ENCODE measurements at regions not wholly inside any gene's neighbourhood (a gene's known extent, or its start where the extent isn't known, plus 50 kb on each side); places are given as distances from the start of the nearest gene placed in this dataset.
"Not testable (repeated sequence)": the region's sequence is repeated elsewhere in the genome, so short reads cannot be mapped to it uniquely, and the experiment has no call there.

- DNase-seq (ENCODE audit: low read depth): no peak
Measured at GRCh38 chr6:141248021-141248799, 884.5 kb upstream of the GJE1 start.

GRCh38 chr6:141244366-141244765, 888.4 kb upstream of the GJE1 start:
- no peak for DNase-seq (ENCODE audit: low read depth)

DNA sequence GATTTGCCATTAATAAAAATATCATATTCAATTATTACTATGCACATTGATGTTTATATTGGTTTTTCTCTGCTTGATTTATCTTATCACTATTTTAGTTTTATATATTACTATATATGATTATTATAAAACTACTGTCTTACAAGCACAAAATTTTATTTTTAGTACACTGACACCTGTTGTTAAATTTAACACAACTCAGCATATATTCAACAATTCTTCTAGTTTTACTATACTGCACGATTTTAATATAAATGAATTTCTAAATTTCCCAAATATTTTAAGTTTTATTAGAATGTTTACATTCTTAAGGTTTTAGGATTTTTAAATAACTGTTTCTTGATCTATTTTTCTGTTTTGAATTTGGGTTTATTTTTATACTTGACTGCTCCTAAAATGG, 889.8 kb upstream of the GJE1 start:
- no peak for DNase-seq (ENCODE audit: low read depth)

GRCh38 chr6:141229296-141229695, 903.4 kb upstream of the GJE1 start:
- DNase-seq (ENCODE audit: low read depth): no peak

DNA sequence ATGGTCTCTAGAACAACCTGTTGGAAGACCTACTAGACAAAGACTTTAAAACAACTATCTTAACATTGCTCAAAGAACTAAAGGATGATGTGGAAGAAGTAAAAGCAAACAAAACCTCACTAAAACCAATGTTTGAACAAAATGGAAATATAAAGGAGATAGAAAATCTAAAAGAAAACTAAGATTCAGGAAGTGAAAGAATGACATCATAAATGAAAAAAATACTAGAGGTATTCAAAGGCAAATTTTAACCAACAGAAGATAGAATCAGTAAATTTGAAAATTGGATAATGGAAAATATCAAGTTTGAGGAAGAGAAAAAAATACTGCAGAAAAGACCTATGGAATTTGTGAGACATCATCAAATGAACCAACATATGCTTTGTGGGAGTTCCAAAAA, 914.1 kb upstream of the GJE1 start:
- DNase-seq (ENCODE audit: low read depth): no peak

GRCh38 chr6:141216726-141217125, 916.0 kb upstream of the GJE1 start:
- DNase-seq (ENCODE audit: low read depth): no peak

DNA sequence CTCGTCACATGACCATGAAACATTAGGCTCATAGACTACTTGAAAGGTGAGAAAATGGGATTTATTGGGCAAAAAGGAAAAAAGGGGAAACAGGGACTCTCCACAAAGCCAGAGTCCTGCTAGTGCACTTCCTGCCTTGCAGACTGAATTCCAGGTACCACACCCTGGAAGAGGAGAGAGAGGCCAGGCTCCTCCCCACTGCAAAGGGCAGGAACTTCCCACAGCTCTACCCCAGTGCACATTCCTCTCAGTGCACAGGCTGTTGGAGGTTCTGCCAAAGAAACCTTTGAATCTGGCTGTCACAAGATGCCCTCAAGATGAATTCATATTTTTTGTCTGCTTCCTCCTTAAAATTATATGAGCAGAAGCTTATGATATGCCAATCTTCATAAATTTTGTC, 920.4 kb upstream of the GJE1 start:
- no peak for DNase-seq (ENCODE audit: low read depth)

- no peak for DNase-seq (ENCODE audit: low read depth)
Measured at GRCh38 chr6:141211845-141212244, 920.9 kb upstream of the GJE1 start.

DNA sequence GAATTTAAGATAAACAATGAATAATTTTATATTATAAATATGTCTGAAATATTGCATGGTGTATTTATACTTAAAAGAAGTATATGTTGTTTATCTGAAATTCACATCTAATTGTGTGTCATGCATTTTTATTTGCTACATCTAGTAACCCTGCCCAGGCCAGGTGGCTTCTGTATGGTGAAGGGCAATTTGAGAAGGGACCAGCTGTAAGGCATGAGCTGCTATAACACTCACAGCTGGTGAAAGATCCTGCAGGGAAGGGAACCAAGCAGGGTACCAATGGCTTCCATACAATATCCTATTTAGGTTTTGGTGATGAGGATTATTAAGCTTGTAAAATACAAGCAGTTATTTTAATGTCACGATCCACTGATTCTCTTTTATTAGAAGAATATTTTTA, 921.8 kb upstream of the GJE1 start:
- DNase-seq (ENCODE audit: low read depth): no peak

DNA sequence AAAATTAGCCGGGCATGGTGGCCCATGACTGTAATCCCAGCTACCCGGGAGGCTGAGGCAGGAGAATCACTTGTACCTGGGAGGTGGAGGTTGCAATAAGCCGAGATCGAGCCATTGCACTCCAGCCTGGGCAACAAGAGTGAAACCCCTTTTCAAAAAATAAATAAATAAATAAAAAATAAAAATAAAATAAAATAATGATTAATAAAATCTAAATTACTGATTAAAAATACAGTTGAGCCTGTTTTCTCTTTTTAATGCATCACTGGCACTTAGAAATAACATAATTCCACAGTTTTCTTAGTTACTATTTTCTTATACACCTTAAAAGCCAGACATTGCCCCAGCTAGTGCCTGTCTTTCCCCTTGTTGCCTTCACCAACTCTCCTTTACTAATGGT, 922.8 kb upstream of the GJE1 start:
- DNase-seq (ENCODE audit: low read depth): no peak

DNA sequence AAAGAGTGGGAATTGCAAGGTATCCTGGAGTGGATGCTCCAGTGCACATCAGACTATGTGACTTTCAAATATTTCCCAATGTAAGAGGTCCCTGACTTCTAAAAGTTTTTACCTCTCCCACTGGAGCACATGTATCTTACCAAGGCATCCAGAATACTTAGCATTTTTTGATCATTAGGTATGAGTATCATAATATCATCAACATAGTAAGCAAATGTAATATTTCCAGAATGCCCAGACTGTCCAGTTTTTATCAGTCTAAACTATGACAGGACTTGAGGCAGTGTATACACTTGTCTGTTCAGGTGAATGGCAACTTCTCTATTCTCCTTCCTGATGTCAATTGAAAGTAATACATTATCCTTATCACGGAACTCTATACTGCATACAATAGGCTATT, 924.6 kb upstream of the GJE1 start:
- DNase-seq (ENCODE audit: low read depth): no peak

DNA sequence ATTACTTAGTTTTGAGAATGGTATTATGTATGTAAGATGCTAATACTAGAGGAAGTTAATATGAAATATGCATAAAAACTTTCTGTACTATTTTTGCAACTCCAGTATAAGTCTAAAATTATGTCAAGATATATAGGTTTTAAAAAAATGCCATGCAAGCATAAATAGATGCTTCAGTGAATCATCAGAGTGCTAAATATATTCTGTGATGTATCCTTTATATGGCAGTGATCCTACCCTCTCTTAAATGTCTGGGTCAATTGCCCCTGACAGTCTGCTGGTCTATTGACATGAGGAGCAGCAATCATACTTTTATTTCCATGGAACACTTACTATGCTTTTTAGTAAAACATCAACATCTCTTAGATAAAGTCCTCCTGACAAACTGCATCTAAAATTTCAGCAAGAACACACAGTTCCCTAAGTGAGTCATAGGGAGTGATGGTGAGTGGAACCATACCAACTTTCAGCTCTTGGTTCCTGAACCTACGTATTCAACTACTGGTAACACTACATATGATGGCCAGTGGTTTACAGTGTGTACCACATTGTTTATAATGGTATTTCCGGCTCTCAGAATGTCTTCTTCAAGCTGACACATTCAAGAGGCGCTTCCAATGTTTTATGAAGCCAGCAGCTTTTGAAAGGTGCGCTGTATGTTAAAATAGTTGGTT, 928.7 kb upstream of the GJE1 start:
- DNase-seq (ENCODE audit: low read depth): peak; percentile 28

DNA sequence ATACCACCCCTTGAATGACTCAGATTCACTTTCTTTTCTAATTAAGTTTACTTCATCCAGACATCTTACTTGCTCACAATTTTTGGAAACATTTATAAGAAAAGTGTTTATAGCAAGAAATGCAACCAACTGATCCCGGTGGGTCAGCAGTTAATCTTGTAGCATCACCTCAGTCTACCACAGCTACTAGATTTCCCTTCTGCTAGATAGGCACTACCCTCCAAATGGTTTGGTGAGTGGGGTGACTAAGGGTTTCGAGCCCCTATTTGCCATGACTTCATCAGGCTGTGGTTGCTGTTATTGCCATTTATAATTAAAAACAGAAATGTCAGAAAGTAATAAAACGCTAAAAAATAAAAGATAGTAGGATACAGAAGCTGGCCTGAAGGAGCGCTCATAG, 930.1 kb upstream of the GJE1 start:
- DNase-seq (ENCODE audit: low read depth): no peak

DNA sequence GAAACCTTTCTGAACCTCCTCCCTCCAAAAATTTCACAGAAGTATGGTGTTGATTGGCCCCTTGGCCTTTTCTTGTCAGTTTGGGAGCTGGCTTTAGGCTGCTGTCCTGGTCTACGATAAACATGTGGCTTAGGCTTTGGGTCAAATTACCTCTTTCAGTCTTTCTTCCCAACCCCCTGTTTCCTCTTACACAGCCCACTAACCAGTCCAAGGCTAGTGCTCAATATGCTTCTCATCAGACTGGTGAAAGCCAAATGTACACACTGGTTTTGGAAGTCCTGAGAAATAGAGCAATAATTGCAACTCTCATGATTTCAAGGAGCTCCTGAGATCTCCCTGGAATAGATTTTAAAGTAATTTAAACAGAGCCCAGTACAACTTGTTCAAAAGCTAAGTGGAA, 933.7 kb upstream of the GJE1 start:
- DNase-seq (ENCODE audit: low read depth): no peak

DNA sequence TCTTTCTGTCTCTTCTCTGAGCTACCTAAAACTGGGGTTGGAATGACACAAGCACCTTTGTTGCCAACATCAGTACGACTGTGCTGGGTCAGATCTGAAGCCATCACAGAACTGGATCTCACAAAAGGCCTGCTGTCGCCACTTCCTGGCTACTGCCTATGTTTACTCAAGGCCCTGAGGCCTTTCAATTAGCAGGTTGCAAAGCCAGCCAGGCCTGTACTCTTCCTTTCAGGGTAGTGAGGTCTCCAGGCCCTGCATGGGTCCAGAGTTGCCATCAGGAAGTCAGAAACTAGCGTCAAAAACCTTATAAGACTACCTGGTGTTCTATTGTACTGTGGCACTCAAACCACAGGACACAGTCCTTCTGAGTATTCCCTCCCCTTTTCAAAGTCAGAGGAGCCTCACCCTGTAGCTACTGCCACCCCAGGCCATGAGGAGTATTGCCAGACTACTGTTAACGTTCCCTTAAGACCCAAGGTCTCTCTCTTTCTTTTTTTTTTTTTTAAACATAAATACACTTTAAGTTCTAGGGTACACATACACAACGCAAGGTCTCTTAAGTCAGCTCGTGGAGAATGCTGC, 937.4 kb upstream of the GJE1 start:
- no peak for DNase-seq (ENCODE audit: low read depth)

DNA sequence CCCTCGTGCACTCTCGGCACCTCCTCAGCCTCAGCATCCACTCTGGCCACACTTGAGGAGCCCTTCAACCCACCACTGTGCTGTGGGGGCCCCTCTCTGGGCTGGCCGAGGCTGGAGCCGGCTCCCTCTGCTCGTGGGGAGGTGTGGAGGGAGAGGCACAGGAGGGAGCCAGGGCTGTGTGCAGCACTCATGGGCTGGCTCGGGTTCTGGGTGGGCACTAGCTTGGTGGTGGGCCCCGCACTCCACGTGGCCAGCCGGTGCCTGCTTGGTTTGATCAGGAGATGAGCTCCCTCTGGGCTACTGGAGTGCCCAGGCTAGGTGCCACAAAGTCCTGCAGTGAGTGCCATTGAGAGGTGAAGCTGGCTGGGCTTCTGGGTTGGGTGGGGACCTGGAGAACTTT, 949.4 kb upstream of the GJE1 start:
- no peak for DNase-seq (ENCODE audit: low read depth)

- not testable (repeated sequence) for DNase-seq (ENCODE audit: low read depth)
Measured at GRCh38 chr6:141175458-141175857, 957.3 kb upstream of the GJE1 start.

DNA sequence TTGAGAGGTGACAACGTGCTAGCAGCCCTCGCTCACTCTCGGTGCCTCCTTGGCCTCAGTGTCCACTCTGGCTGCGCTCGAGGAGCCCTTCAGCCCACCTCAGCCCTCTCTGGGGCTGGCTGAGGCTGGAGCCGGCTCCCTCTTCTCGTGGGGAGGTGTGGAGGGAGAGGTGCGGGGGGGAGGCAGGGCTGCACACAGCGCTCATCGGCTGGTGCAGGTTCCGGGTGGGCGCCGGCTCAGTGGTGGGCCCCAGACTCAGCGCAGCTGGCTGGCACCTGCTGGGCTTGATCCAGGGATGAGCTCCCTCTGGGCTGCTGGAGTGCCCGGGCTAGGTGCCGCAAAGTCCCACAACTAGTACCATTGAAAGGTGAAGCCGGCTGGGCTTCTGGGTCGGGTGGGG, 957.8 kb upstream of the GJE1 start:
- DNase-seq (ENCODE audit: low read depth): no peak

- DNase-seq (ENCODE audit: low read depth): no peak
Measured at GRCh38 chr6:141173529-141173928, 959.2 kb upstream of the GJE1 start.

DNA sequence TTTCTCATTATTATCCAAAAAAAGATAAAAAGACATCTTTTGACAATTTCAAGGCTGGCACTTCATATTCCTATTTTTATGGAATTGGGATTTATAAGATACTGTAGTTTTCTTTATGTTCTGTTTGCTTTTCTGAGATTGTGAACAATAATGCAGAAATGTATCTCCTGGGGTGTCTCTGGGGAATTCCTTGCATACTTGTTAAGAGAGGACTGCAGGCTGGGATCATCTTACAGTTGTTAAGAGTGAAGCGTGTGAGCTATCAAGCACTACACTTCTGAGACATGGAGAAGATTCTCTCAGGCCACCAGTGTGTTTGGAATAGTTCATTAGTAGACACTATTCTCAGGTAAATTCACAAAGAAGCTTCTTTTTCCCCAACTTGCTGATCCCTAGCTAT, 963.3 kb upstream of the GJE1 start:
- DNase-seq (ENCODE audit: low read depth): peak; percentile 9

DNA sequence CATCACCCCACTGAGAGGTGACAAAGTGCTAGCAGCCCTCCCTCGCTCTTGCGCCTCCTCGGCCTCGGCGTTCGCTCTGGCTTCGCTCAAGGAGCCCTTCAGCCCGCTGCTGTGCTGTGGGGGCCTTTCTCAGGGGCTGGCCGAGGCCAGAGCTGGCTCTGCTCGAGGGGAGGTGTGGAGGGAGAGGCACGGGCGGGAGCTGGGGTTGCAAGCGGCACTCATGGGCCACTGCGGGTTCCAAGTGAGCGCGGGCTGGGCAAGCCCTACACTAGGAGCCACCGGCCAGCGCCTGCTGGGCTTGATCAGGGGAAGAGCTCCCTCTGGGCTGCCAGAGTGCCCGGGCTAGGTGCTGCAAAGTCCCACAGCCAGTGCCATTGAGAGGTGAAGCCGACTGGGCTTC, 964.8 kb upstream of the GJE1 start:
- DNase-seq (ENCODE audit: low read depth): no peak

GRCh38 chr6:141165002-141165665, 967.6 kb upstream of the GJE1 start:
- DNase-seq (ENCODE audit: low read depth): no peak
